ENCODE measurements at regions not wholly inside any gene's neighbourhood (a gene's known extent, or its start where the extent isn't known, plus 50 kb on each side); places are given as distances from the start of the nearest gene placed in this dataset.

- TF ChIP-seq CTCF (IDR thresholded peaks at IDR 0.05) (no peak), POLR2A (IDR thresholded peaks at IDR 0.05) (no peak)
- no peak overlapping the region for H3K4me3 ChIP-seq (replicated peaks in 1 of 3)
- no peaks in the 10 kb centered on the region for H3K9me3 ChIP-seq
- intact Hi-C loops (cut with DNase I), result no loop called here
- H3K36me3 ChIP-seq, result no peaks in the 10 kb centered on the region
- 69% methylated on average over 2 of the region's 2 CpGs for WGBS, 2 donors
- H3K27me3 ChIP-seq, result no peaks in the 10 kb centered on the region
- DNase-seq, result no peak
- H3K27ac ChIP-seq, result no peak overlapping the region
- no peaks in the 10 kb centered on the region for H3K4me1 ChIP-seq
Observed at GRCh38 chrX:39073131-39073530, 271.9 kb downstream of the MID1IP1 start.

GRCh38 chrX:39096599-39096998 is 295.3 kb downstream of the MID1IP1 start:
- DNase-seq, result no peak
- Histone ChIP-seq H3K9me3 (no peaks in the 10 kb centered on the region), H3K4me3 (replicated peaks in 1 of 3) (no peak overlapping the region), H3K27ac (no peak overlapping the region), H3K27me3 (no peaks in the 10 kb centered on the region), H3K4me1 (no peaks in the 10 kb centered on the region), H3K36me3 (no peaks in the 10 kb centered on the region)
- TF ChIP-seq CTCF (IDR thresholded peaks at IDR 0.05) (no peak), POLR2A (IDR thresholded peaks at IDR 0.05) (no peak)
- intact Hi-C loops (cut with DNase I), result no loop called here
- 57 to 75% methylated on average over 1 of the region's 1 CpG for WGBS, 2 donors

- H3K4me3 ChIP-seq (replicated peaks in 1 of 3), result no peak overlapping the region
- H3K9me3 ChIP-seq, result no peaks in the 10 kb centered on the region
- no peaks in the 10 kb centered on the region for H3K36me3 ChIP-seq
- H3K4me1 ChIP-seq, result no peaks in the 10 kb centered on the region
- no peaks in the 10 kb centered on the region for H3K27me3 ChIP-seq
- intact Hi-C loops (cut with DNase I), result no loop called here
- no peak for TF ChIP-seq CTCF (IDR thresholded peaks at IDR 0.05)
- no peak for TF ChIP-seq POLR2A (IDR thresholded peaks at IDR 0.05)
- no peak overlapping the region for H3K27ac ChIP-seq
- whole genome bisulfite sequencing, 2 donors, result 93 to 96% methylated on average over 1 of the region's 1 CpG
- DNase-seq, result no peak
Observed at GRCh38 chrX:39104745-39105144, 303.5 kb downstream of the MID1IP1 start.

GRCh38 chrX:39112143-39112542 is 310.9 kb downstream of the MID1IP1 start:
- intact Hi-C loops (cut with DNase I), result no loop called here
- WGBS, 2 donors, result 88 to 97% methylated on average over 3 of the region's 3 CpGs
- Histone ChIP-seq H3K27ac (no peak overlapping the region), H3K4me1 (no peaks in the 10 kb centered on the region), H3K27me3 (no peaks in the 10 kb centered on the region), H3K4me3 (replicated peaks in 1 of 3) (no peak overlapping the region), H3K36me3 (no peaks in the 10 kb centered on the region), H3K9me3 (no peaks in the 10 kb centered on the region)
- TF ChIP-seq POLR2A (IDR thresholded peaks at IDR 0.05) (no peak), CTCF (IDR thresholded peaks at IDR 0.05) (no peak)
- no peak for DNase-seq

GRCh38 chrX:39115166-39115565 is 313.9 kb downstream of the MID1IP1 start:
- no peaks in the 10 kb centered on the region for H3K36me3 ChIP-seq
- intact Hi-C loops (cut with DNase I), result no loop called here
- TF ChIP-seq CTCF (IDR thresholded peaks at IDR 0.05) (no peak), POLR2A (IDR thresholded peaks at IDR 0.05) (no peak)
- no peak for DNase-seq
- H3K4me3 ChIP-seq (replicated peaks in 1 of 3), result no peak overlapping the region
- H3K27ac ChIP-seq, result no peak overlapping the region
- no peaks in the 10 kb centered on the region for H3K27me3 ChIP-seq
- H3K4me1 ChIP-seq, result no peaks in the 10 kb centered on the region
- no peaks in the 10 kb centered on the region for H3K9me3 ChIP-seq

Measured in thyroid gland (tissue), 4 donors.